GM23338 (cell line): ENCODE measurements at regions not wholly inside any gene's neighbourhood (a gene's known extent, or its start where the extent isn't known, plus 50 kb on each side); places are given as distances from the start of the nearest gene placed in this dataset.

Experiments used
- ATAC-seq: fragments of 200-7000 bp; cut with Tn5 transposase; 3 replicates; pipeline ENCODE4 v1.9.1; 2020
- DNase-seq: peaks from one replicate; pipeline ENCODE4 v3.0.0-alpha.2; 2015; ENCODE audit warnings: low spot score
- H2AFZ ChIP-seq: fragments of 200-600 bp; sonication (generic); 2 replicates; pipeline ENCODE4 v1.8.0; 2016; ENCODE audit warnings: antibody characterized with exemption, mild to moderate bottlenecking, moderate library complexity
- H3F3A ChIP-seq: fragments of 200-600 bp; sonication (generic); replicated peaks from 2 replicates; pipeline ENCODE4 v1.8.0; 2017; ENCODE audit warnings: antibody characterized with exemption, mixed run types, low read depth
- H3K27ac ChIP-seq: fragments of 200-600 bp; sonication (generic); 2 replicates; pipeline ENCODE4 v1.6.1; 2016; ENCODE audit warnings: low read depth
- H3K27me3 ChIP-seq: fragments of 200-600 bp; sonication (generic); 2 replicates; pipeline ENCODE4 v1.8.0; 2016; ENCODE audit warnings: mild to moderate bottlenecking, mixed run types, moderate library complexity; ENCODE audit not compliant: insufficient read depth
- H3K36me3 ChIP-seq: fragments of 200-600 bp; sonication (generic); 2 replicates; pipeline ENCODE4 v1.8.0; 2016; ENCODE audit warnings: mild to moderate bottlenecking; ENCODE audit not compliant: insufficient read depth
- H3K4me1 ChIP-seq: fragments of 200-600 bp; sonication (generic); 2 replicates; pipeline ENCODE4 v1.8.0; 2016; ENCODE audit warnings: mild to moderate bottlenecking, moderate library complexity; ENCODE audit not compliant: insufficient read depth
- H3K4me2 ChIP-seq: fragments of 200-600 bp; sonication (generic); 2 replicates; pipeline ENCODE4 v1.7.1; 2017; ENCODE audit warnings: mixed run types
- H3K4me3 ChIP-seq: fragments of 200-600 bp; sonication (generic); 2 replicates; pipeline ENCODE4 v1.6.1; 2016; ENCODE audit warnings: mixed run types
- H3K79me2 ChIP-seq: fragments of 200-600 bp; sonication (generic); replicated peaks from 2 replicates; pipeline ENCODE4 v1.8.0; 2017; ENCODE audit warnings: mild to moderate bottlenecking; ENCODE audit not compliant: insufficient read depth
- H3K9me2 ChIP-seq: fragments of 200-600 bp; sonication (generic); 2 replicates; pipeline ENCODE4 v1.8.0; 2017; ENCODE audit not compliant: insufficient read depth
- H4K20me1 ChIP-seq: fragments of 200-600 bp; sonication (generic); replicated peaks from 2 replicates; pipeline ENCODE4 v1.8.0; 2017; ENCODE audit warnings: mild to moderate bottlenecking; ENCODE audit not compliant: insufficient read depth
- H3K27ac Mint-ChIP-seq: 2 replicates; pipeline ENCODE4 v1.8.0; 2020; ENCODE audit warnings: inconsistent platforms, mild to moderate bottlenecking, moderate library complexity, mixed read lengths
- H3K27me3 Mint-ChIP-seq: 3 replicates; pipeline ENCODE4 v1.8.0; 2022; ENCODE audit warnings: low read depth, mild to moderate bottlenecking, moderate library complexity, mixed read lengths, inconsistent platforms; ENCODE audit not compliant: insufficient read depth, poor library complexity
- H3K36me3 Mint-ChIP-seq: 3 replicates; pipeline ENCODE4 v1.8.0; 2021; ENCODE audit warnings: low read depth, mild to moderate bottlenecking, inconsistent platforms, moderate library complexity, mixed read lengths
- H3K4me1 Mint-ChIP-seq: 3 replicates; pipeline ENCODE4 v1.8.0; 2020; ENCODE audit warnings: mild to moderate bottlenecking, inconsistent platforms, mixed read lengths
- H3K4me3 Mint-ChIP-seq: 3 replicates; pipeline ENCODE4 v1.8.0; 2021; ENCODE audit warnings: moderate library complexity, mild to moderate bottlenecking, inconsistent platforms, mixed read lengths
- H3K9me3 Mint-ChIP-seq: 3 replicates; pipeline ENCODE4 v1.8.0; 2020; ENCODE audit warnings: moderate library complexity, mild to moderate bottlenecking, inconsistent platforms, mixed read lengths
- CREB1 ChIP-seq: fragments of 250-450 bp; sonication (Bioruptor Pico); IDR thresholded peaks from 2 replicates; pipeline ENCODE4 v1.5.0; 2020; ENCODE audit warnings: low read depth, mild to moderate bottlenecking, moderate library complexity
- CTCF ChIP-seq, 2 experiments: fragments of 200-600 bp in 1 of 2; sonication (generic) in 1 of 2; conservative IDR thresholded peaks; 2 replicates each; pipeline versions ENCODE4 v1.5.1 to v1.6.1; 2016 to 2017; ENCODE audit warnings: antibody characterized with exemption in 2 of 2, low read depth in 2 of 2, mild to moderate bottlenecking in 2 of 2, moderate library complexity in 1 of 2
- ETS1 ChIP-seq: IDR thresholded peaks from 2 replicates; pipeline ENCODE4 v1.6.1; 2016; ENCODE audit warnings: antibody characterized with exemption
- REST ChIP-seq: IDR thresholded peaks from one replicate; pipeline ENCODE4 v1.6.1; 2018; ENCODE audit warnings: antibody characterized with exemption; ENCODE audit not compliant: unreplicated experiment
- ZNF462 ChIP-seq: fragments of 250-450 bp; sonication (Bioruptor Pico); IDR thresholded peaks from 2 replicates; pipeline ENCODE4 v1.5.0; 2020; ENCODE audit warnings: mild to moderate bottlenecking, moderate library complexity

GRCh38 chr14:23828616-23829015 lies 125.0 kb upstream of the DHRS4 start:
- no peak overlapping the region for H3K4me2 ChIP-seq
- no peak overlapping the region for H2AFZ ChIP-seq
- DNase-seq = no peak
- Mint-ChIP-seq H3K4me1 (no peaks in the 10 kb centered on the region), H3K4me3 (no peak overlapping the region), H3K27me3 (peaks cover 1% of the 10 kb centered on the region), H3K9me3 (no peaks in the 10 kb centered on the region), H3K36me3 (no peaks in the 10 kb centered on the region), H3K27ac (no peak overlapping the region)
- no peak overlapping the region for H3K4me3 ChIP-seq
- H3K36me3 ChIP-seq = no peaks in the 10 kb centered on the region
- H4K20me1 ChIP-seq = no peaks in the 10 kb centered on the region
- ATAC-seq = no peak
- H3K79me2 ChIP-seq = no peaks in the 10 kb centered on the region
- no peaks in the 10 kb centered on the region for H3K4me1 ChIP-seq
- no peaks in the 10 kb centered on the region for H3K27me3 ChIP-seq
- no peaks in the 10 kb centered on the region for H3F3A ChIP-seq
- TF ChIP-seq CTCF (conservative IDR thresholded peaks at IDR 0.05; ENCODE audit: low read depth in 2 of 2) = no peak
- TF ChIP-seq CREB1 (CRISPR knock-in tag) = no peak
- no peak for TF ChIP-seq ETS1
- no peak for TF ChIP-seq REST
- no peak for TF ChIP-seq ZNF462
- H3K27ac ChIP-seq = no peak overlapping the region
- H3K9me2 ChIP-seq = peaks cover 11% of the 10 kb centered on the region
